ENCODE measurements at regions not wholly inside any gene's neighbourhood (a gene's known extent, or its start where the extent isn't known, plus 50 kb on each side); places are given as distances from the start of the nearest gene placed in this dataset.

DNA sequence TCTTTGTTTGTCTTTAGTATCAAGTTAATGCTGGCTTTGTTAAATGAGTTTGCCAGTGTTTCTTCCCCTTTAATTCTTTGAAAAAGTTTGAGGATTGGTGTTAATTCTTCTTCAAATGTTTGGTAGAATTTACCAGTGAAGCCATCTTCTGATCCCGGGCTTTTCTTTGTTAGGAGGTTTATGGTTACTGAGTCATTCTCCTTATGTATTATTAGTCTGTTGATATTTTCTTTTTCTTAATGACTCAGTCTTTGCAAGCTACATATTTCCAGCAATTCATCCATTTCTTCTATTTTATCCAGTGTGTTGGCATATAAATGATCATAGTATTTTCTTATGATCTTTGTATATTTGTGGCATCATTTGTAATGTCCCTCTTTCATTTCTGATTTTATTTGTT lies 74.5 kb upstream of the SPINK5 start:
- H3K9me3 ChIP-seq (ENCODE audit: control insufficient read depth in 1 of 2, low read length in 2 of 2), result no peaks in the 10 kb centered on the region
- H3K4me1 ChIP-seq (ENCODE audit: control insufficient read depth in 1 of 2, insufficient read depth in 2 of 2, low read length in 2 of 2), result no peaks in the 10 kb centered on the region

DNA sequence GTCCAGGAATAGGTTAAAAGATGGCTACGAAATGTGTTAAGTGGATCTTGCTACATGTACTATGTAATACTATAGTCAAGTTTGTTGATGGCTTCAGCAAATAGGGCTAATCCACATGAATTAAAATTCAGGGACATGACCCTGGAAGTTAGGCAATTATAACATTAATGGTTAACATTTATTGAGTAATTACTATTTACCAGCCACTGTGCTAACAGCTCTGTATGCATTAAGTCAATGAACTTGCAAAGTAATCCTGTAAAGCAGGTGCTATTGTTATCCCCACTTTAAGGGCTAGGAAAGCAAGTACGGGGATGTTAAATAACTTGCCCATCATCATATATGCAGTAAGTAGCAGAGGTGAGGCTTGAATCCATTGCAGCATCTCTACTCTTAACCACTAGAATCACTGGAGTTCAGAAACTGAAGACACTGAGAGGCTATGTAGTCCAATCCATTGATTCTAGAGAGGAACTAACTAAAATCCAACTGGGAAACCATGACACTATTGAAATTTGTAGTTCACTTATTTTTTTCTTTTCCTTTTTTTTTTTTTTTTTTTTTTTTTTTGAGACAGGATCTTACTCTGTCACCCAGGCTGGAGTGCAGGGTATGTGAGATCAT lies 77.5 kb upstream of the SPINK5 start:
- Histone ChIP-seq H3K4me1 (ENCODE audit: control insufficient read depth in 1 of 2, insufficient read depth in 2 of 2, low read length in 2 of 2) (no peaks in the 10 kb centered on the region), H3K36me3 (ENCODE audit: control insufficient read depth in 1 of 2, insufficient read depth in 2 of 2, low read length in 2 of 2) (no peaks in the 10 kb centered on the region), H3K9me3 (ENCODE audit: control insufficient read depth in 1 of 2, low read length in 2 of 2) (no peaks in the 10 kb centered on the region), H3K4me3 (ENCODE audit: low read depth in 1 of 2, low read length in 2 of 2) (no peak overlapping the region), H3K27ac (ENCODE audit: low read length) (no peak overlapping the region), H3K27me3 (ENCODE audit: low read depth, low read length) (no peaks in the 10 kb centered on the region)

More for the DNA sequence above, 74.5 kb upstream of the SPINK5 start:
- no peak overlapping the region for H3K27ac ChIP-seq (ENCODE audit: low read length)
- H3K36me3 ChIP-seq (ENCODE audit: control insufficient read depth in 1 of 2, insufficient read depth in 2 of 2, low read length in 2 of 2), result no peaks in the 10 kb centered on the region
- no peak overlapping the region for H3K4me3 ChIP-seq (ENCODE audit: low read depth in 1 of 2, low read length in 2 of 2)
- H3K27me3 ChIP-seq (ENCODE audit: low read depth, low read length), result no peaks in the 10 kb centered on the region

DNA sequence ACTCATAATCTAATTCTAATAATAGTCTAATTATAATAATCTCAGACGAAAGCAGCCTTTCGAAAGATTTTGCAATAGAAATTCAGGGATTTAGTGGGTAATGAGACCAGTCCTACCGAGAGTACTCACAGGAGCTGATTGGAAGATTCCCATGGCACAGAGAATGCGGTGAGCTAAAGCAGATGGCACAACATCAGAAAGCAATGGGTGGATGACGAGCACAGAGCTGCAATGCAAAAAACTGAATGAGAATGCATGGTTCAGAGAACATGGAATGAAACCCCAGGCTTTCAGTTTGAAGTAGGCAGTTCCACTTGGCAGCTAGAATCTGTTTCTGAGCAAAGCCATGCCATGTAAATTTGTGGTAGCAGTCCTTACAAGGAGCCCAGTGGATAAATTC lies 78.2 kb upstream of the SPINK5 start:
- Histone ChIP-seq H3K4me1 (ENCODE audit: control insufficient read depth in 1 of 2, insufficient read depth in 2 of 2, low read length in 2 of 2) (no peaks in the 10 kb centered on the region), H3K36me3 (ENCODE audit: control insufficient read depth in 1 of 2, insufficient read depth in 2 of 2, low read length in 2 of 2) (no peaks in the 10 kb centered on the region), H3K4me3 (ENCODE audit: low read depth in 1 of 2, low read length in 2 of 2) (no peak overlapping the region), H3K27me3 (ENCODE audit: low read depth, low read length) (no peaks in the 10 kb centered on the region), H3K27ac (ENCODE audit: low read length) (no peak overlapping the region), H3K9me3 (ENCODE audit: control insufficient read depth in 1 of 2, low read length in 2 of 2) (no peaks in the 10 kb centered on the region)

DNA sequence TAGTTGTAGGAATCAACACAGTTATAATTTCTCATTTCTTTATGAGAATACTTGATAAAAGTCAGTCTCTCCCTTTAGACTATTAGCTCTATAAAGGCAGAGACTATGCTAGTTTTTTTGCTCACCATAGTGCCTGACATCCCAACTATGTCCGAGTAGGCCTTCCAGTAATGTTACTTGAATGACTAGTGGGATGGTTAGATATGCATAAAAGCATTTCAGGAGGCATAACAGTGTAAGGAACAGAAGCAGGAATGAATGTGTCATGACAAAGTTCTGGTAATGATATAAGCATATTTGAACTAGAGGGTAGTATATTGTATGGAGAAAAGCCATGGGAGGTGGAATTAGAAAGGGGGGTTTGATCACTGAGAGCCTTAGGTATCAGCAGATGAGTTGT lies 77.4 kb upstream of the C5orf46 start:
- Histone ChIP-seq H3K36me3 (ENCODE audit: control insufficient read depth in 1 of 2, insufficient read depth in 2 of 2, low read length in 2 of 2) (no peaks in the 10 kb centered on the region), H3K9me3 (ENCODE audit: control insufficient read depth in 1 of 2, low read length in 2 of 2) (peaks cover 0 to under 1% of the 10 kb centered on the region in 2 donors), H3K4me3 (ENCODE audit: low read depth in 1 of 2, low read length in 2 of 2) (no peak overlapping the region), H3K27me3 (ENCODE audit: low read depth, low read length) (no peaks in the 10 kb centered on the region), H3K27ac (ENCODE audit: low read length) (no peak overlapping the region), H3K4me1 (ENCODE audit: control insufficient read depth in 1 of 2, insufficient read depth in 2 of 2, low read length in 2 of 2) (no peaks in the 10 kb centered on the region)

DNA sequence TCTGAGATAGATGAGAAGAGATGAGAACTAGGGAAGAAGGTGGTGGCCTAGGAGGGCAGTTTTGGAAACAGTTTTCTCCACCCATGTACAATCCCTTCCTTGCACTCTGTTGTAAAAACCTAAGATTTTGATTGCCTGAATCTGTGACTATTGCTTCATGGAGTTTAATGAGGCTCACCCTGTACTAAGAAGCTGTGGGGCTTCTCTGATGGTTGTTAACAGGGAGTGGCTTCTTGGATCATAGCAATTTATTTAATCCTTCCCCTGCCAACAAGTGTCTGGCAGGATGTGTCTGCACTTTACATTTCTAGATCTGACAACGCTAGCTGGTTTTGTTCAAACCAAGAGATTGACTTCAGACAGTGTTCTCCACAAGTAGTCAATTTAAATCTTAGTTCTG lies 74.7 kb upstream of the C5orf46 start:
- Histone ChIP-seq H3K9me3 (ENCODE audit: control insufficient read depth in 1 of 2, low read length in 2 of 2) (peaks cover 0 to 4% of the 10 kb centered on the region in 2 donors), H3K4me1 (ENCODE audit: control insufficient read depth in 1 of 2, insufficient read depth in 2 of 2, low read length in 2 of 2) (no peaks in the 10 kb centered on the region), H3K4me3 (ENCODE audit: low read depth in 1 of 2, low read length in 2 of 2) (no peak overlapping the region), H3K27ac (ENCODE audit: low read length) (no peak overlapping the region), H3K36me3 (ENCODE audit: control insufficient read depth in 1 of 2, insufficient read depth in 2 of 2, low read length in 2 of 2) (no peaks in the 10 kb centered on the region), H3K27me3 (ENCODE audit: low read depth, low read length) (no peaks in the 10 kb centered on the region)

DNA sequence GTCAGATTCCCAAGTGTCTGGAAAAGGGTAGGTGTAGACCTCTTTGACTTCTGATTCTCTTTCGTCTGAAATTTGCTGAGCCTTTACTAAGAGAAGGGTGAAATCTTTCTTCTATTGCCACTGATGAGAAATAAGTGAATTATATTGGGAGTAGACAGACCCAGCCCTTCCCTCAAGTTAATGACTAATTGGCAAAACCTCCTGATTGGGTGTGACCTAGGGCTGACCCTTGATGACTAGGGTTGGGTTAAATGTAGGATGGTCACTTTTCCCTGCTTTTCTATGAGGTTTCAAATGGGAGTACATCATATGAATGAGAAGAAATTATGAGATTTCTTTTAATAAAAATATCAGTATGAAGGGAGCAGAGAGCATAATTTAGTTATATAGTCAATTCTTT lies 73.4 kb upstream of the C5orf46 start:
- no peak overlapping the region for H3K27ac ChIP-seq (ENCODE audit: low read length)
- no peaks in the 10 kb centered on the region for H3K4me1 ChIP-seq (ENCODE audit: control insufficient read depth in 1 of 2, insufficient read depth in 2 of 2, low read length in 2 of 2)
- H3K9me3 ChIP-seq (ENCODE audit: control insufficient read depth in 1 of 2, low read length in 2 of 2), result peaks cover 0 to 4% of the 10 kb centered on the region in 2 donors

DNA sequence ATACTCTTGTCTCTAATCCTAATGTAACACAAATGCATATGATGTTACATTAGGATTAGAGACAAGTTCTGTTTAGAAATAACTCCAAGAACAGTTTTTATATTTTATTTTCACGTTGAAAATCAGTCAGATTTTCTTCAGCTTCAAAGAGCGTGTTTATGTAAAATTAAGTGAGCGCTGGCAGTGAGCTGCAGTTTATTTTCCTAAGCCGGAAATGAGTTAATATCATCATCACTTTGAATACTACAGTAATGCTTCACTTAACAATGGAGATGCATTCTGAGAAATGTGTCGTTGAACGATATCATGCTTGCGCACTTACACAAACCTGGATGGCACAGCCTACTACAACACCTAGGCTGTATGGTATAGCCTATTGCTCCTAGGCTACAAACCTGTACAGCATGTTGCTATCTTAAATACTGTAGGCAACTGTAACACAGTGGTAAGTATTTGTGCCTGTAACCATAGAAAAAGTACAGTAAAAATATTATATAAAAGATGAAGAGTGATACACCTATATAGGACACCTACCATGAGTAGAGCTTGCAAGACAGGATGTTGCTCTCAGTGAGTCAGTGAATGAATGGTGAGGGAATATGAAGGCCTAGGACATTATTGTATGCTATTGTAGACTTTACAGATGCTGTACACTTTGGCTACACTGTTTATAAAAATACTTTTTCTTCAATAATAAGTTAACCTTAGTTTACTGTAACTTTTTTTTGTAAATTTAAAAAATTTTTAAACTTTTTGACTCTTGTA lies 65.9 kb upstream of the C5orf46 start:
- no peak overlapping the region for H3K27ac ChIP-seq (ENCODE audit: low read length)
- no peak overlapping the region for H3K4me3 ChIP-seq (ENCODE audit: low read depth in 1 of 2, low read length in 2 of 2)
- H3K27me3 ChIP-seq (ENCODE audit: low read depth, low read length), result no peaks in the 10 kb centered on the region
- no peaks in the 10 kb centered on the region for H3K36me3 ChIP-seq (ENCODE audit: control insufficient read depth in 1 of 2, insufficient read depth in 2 of 2, low read length in 2 of 2)
- H3K9me3 ChIP-seq (ENCODE audit: control insufficient read depth in 1 of 2, low read length in 2 of 2), result no peaks in the 10 kb centered on the region
- H3K4me1 ChIP-seq (ENCODE audit: control insufficient read depth in 1 of 2, insufficient read depth in 2 of 2, low read length in 2 of 2), result no peaks in the 10 kb centered on the region

More for the DNA sequence above, 73.4 kb upstream of the C5orf46 start:
- no peaks in the 10 kb centered on the region for H3K27me3 ChIP-seq (ENCODE audit: low read depth, low read length)
- no peaks in the 10 kb centered on the region for H3K36me3 ChIP-seq (ENCODE audit: control insufficient read depth in 1 of 2, insufficient read depth in 2 of 2, low read length in 2 of 2)
- no peak overlapping the region for H3K4me3 ChIP-seq (ENCODE audit: low read depth in 1 of 2, low read length in 2 of 2)

DNA sequence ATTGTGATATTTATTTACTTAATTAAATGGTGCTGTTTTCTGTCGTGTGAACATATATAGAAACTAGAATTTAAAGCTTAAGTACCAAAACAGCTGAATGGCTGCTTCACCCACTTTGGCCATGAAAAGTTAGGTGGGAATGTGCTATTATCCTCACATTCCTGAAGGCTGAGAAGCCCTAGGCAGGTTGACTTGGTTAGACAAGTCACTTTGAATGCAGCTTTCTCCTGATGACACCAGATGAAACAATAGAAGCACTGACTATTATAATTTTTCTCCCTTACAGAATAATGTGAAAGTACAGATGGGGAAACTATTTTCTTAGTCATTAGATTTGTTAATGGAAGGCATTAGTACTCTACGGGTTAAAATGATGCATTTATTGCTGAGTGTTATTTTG lies 65.1 kb upstream of the C5orf46 start:
- H3K27ac ChIP-seq (ENCODE audit: low read length), result no peak overlapping the region
- H3K27me3 ChIP-seq (ENCODE audit: low read depth, low read length), result no peaks in the 10 kb centered on the region
- H3K36me3 ChIP-seq (ENCODE audit: control insufficient read depth in 1 of 2, insufficient read depth in 2 of 2, low read length in 2 of 2), result no peaks in the 10 kb centered on the region
- no peaks in the 10 kb centered on the region for H3K9me3 ChIP-seq (ENCODE audit: control insufficient read depth in 1 of 2, low read length in 2 of 2)
- H3K4me1 ChIP-seq (ENCODE audit: control insufficient read depth in 1 of 2, insufficient read depth in 2 of 2, low read length in 2 of 2), result no peaks in the 10 kb centered on the region
- H3K4me3 ChIP-seq (ENCODE audit: low read depth in 1 of 2, low read length in 2 of 2), result no peak overlapping the region

DNA sequence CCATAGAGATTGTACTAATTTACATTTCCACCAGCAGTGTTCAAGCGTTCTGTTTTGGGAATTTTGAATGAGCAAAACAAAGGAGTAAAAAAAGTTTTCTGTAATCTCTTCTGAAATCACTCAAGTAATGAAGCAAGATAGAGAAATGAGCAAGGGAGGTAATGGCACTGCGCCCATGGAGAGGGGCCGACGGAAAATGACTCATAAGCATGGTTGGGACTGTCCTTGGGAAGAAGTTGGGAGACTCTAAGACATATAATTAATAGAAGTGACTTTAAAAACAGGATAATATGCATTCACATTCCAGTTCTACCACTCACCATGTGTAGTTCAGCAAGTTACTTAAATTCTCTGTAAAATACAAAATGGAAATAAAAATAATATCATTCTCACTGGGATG lies 62.5 kb upstream of the C5orf46 start:
- H3K27ac ChIP-seq (ENCODE audit: low read length), result no peak overlapping the region
- no peaks in the 10 kb centered on the region for H3K36me3 ChIP-seq (ENCODE audit: control insufficient read depth in 1 of 2, insufficient read depth in 2 of 2, low read length in 2 of 2)
- no peaks in the 10 kb centered on the region for H3K9me3 ChIP-seq (ENCODE audit: control insufficient read depth in 1 of 2, low read length in 2 of 2)
- no peak overlapping the region for H3K4me3 ChIP-seq (ENCODE audit: low read depth in 1 of 2, low read length in 2 of 2)
- H3K27me3 ChIP-seq (ENCODE audit: low read depth, low read length), result no peaks in the 10 kb centered on the region
- H3K4me1 ChIP-seq (ENCODE audit: control insufficient read depth in 1 of 2, insufficient read depth in 2 of 2, low read length in 2 of 2), result no peaks in the 10 kb centered on the region

DNA sequence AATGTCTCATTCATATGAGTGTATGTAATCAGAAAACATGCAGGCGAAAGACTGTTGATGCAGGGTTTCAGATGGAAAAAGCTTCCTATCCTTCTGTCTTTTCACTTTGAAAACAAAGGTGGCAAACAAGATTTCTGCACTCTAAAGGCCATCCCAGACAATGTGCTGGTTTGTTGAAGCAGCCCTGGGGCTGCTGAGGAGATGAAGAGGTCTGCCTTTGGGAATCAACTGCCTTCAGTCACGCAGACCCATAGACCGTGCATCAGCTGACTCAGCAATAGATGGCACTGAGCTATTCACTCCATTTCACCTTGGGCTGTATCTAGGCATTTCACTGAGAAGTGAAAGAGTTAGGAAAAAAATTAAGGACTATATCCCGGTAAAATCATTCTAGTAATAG lies 60.5 kb upstream of the C5orf46 start:
- no peaks in the 10 kb centered on the region for H3K9me3 ChIP-seq (ENCODE audit: control insufficient read depth in 1 of 2, low read length in 2 of 2)
- H3K4me3 ChIP-seq (ENCODE audit: low read depth in 1 of 2, low read length in 2 of 2), result no peak overlapping the region
- no peak overlapping the region for H3K27ac ChIP-seq (ENCODE audit: low read length)
- H3K4me1 ChIP-seq (ENCODE audit: control insufficient read depth in 1 of 2, insufficient read depth in 2 of 2, low read length in 2 of 2), result peaks cover 0 to 3% of the 10 kb centered on the region in 2 donors
- no peaks in the 10 kb centered on the region for H3K36me3 ChIP-seq (ENCODE audit: control insufficient read depth in 1 of 2, insufficient read depth in 2 of 2, low read length in 2 of 2)
- H3K27me3 ChIP-seq (ENCODE audit: low read depth, low read length), result no peaks in the 10 kb centered on the region

DNA sequence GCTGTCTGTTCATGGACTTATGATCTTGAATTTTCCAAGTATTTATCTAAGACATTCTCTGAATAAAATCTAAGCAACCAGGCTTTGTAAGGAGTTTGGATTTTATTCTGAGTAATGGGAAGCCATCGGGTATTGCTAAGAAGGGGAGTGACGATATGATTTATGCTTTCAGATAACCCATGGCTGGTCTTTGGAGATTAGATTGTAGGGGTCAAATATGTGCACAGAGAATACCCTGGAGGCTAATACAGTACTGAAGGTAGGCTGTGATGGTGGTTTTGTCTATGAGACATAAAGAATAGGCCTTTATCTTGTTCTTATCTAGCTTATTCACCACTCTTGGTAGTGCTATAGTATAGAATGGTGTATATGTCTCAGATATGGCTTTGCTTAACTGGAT lies 60.0 kb upstream of the C5orf46 start:
- H3K4me3 ChIP-seq (ENCODE audit: low read depth in 1 of 2, low read length in 2 of 2), result no peak overlapping the region
- H3K9me3 ChIP-seq (ENCODE audit: control insufficient read depth in 1 of 2, low read length in 2 of 2), result no peaks in the 10 kb centered on the region
- no peaks in the 10 kb centered on the region for H3K27me3 ChIP-seq (ENCODE audit: low read depth, low read length)
- no peak overlapping the region for H3K27ac ChIP-seq (ENCODE audit: low read length)
- H3K36me3 ChIP-seq (ENCODE audit: control insufficient read depth in 1 of 2, insufficient read depth in 2 of 2, low read length in 2 of 2), result no peaks in the 10 kb centered on the region
- H3K4me1 ChIP-seq (ENCODE audit: control insufficient read depth in 1 of 2, insufficient read depth in 2 of 2, low read length in 2 of 2), result peaks cover 0 to 3% of the 10 kb centered on the region in 2 donors

DNA sequence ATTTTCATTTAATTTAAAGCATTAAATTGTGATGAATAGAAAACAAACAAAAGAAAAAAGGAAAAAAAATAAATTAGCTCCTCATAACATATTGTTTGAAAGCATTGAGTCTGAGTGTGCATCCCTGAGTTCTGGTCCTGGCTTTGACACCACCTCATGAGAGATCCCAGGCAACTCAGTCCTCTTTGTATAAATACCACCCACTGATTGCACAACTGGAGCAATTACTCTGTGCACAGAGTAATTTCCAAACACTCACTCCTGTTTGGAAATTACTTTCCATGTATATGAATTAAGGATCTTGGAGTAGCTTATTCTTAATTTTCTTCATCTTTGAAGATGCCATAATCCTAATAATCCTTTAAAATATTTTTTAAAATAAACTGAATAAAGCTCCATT lies 59.4 kb upstream of the C5orf46 start:
- no peaks in the 10 kb centered on the region for H3K9me3 ChIP-seq (ENCODE audit: control insufficient read depth in 1 of 2, low read length in 2 of 2)
- H3K4me3 ChIP-seq (ENCODE audit: low read depth in 1 of 2, low read length in 2 of 2), result no peak overlapping the region
- peaks cover 0 to 3% of the 10 kb centered on the region in 2 donors for H3K4me1 ChIP-seq (ENCODE audit: control insufficient read depth in 1 of 2, insufficient read depth in 2 of 2, low read length in 2 of 2)
- no peak overlapping the region for H3K27ac ChIP-seq (ENCODE audit: low read length)
- H3K36me3 ChIP-seq (ENCODE audit: control insufficient read depth in 1 of 2, insufficient read depth in 2 of 2, low read length in 2 of 2), result no peaks in the 10 kb centered on the region
- no peaks in the 10 kb centered on the region for H3K27me3 ChIP-seq (ENCODE audit: low read depth, low read length)
